AG04450 (cell line): ENCODE measurements at regions not wholly inside any gene's neighbourhood (a gene's known extent, or its start where the extent isn't known, plus 50 kb on each side); places are given as distances from the start of the nearest gene placed in this dataset.
"Not testable (repeated sequence)": the region's sequence is repeated elsewhere in the genome, so short reads cannot be mapped to it uniquely, and the experiment has no call there.

Source experiments
- CTCF ChIA-PET: fragments of 300-600, 350-600 bp; formaldehyde crosslinking; extraction: SDS; loops from one replicate; lab custom pipeline; 2022; ENCODE audit warnings: antibody characterized with exemption, inconsistent platforms; lab: Charles Lee
- POLR2A ChIA-PET: fragments of 350-600 bp; formaldehyde crosslinking; extraction: SDS; loops from one replicate; lab custom pipeline; 2021; ENCODE audit warnings: antibody characterized with exemption, inconsistent platforms; lab: Yijun Ruan, JAX
- DNase-seq: peaks from one replicate; pipeline ENCODE4 v3.0.0-alpha.2; 2011; ENCODE audit warnings: low read depth, low spot score
- H3K27ac ChIP-seq: one replicate; pipeline ENCODE4 v1.5.1; 2012; ENCODE audit warnings: low read depth, low read length, control low read depth
- H3K27me3 ChIP-seq: one replicate; pipeline ENCODE4 v1.6.0; 2012; ENCODE audit warnings: low read length; ENCODE audit not compliant: control insufficient read depth, insufficient read depth
- H3K4me3 ChIP-seq: 2 replicates; pipeline ENCODE4 v1.5.1; 2011; ENCODE audit warnings: mild to moderate bottlenecking, low read depth, low read length, control low read depth
- H3K9me3 ChIP-seq: 2 replicates; pipeline ENCODE4 v1.5.1; 2012; ENCODE audit warnings: low read length; ENCODE audit not compliant: control insufficient read depth, insufficient read depth
- CTCF ChIP-seq: IDR thresholded peaks from 2 replicates; pipeline ENCODE4 v1.5.1; 2011; ENCODE audit warnings: low read depth, low read length, control low read depth, inconsistent platforms

DNA sequence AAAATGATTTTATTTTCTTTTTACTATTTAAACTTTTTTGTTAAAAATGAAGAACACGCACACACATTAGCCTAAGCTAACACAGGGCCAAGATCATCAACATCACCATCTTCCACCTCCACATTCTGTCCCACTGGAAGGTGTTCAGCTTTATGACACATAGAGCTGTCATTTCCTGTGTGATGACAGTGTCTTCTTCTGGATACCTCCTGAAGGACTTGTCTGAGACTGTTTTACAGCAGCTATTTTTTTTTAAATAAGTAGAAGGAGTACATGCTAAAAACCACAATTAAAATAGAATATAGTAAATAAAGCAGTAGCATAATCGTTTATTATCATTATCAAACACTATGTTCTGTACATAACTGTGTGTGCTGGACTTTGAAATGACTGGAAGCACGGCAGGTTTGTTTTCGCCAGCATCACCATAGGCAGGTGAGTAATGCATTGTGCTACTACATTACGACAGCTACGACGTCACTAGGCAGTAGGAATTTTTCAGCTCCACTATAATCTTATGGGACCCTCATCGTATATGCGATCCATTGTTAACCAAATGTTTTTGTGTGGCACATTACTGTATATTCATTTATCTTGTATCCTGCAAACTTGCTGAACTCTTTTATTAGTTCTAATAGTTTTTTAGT lies 72.8 kb downstream of the KLF15 start:
- DNase-seq, result no peak
- peaks cover 7% of the 10 kb centered on the region for H3K27me3 ChIP-seq
- ChIA-PET CTCF (interaction anchor here (0.6 to 1.8 kb wide), 4 partner anchors 17 to 151 kb away, joined by 3 to 11 read pairs (median 4); no protein-coding TSS in a partner anchor), POLR2A (no interaction called here)
- H3K9me3 ChIP-seq, result no peaks in the 10 kb centered on the region; the same call in 1 of the 2 replicates
- H3K4me3 ChIP-seq, result no peak overlapping the region
- no peak for TF ChIP-seq CTCF
- no peak overlapping the region for H3K27ac ChIP-seq

- CTCF ChIA-PET, result interaction anchor here (0.8 to 1.7 kb wide), 2 partner anchors 16 to 150 kb away, joined by 3 to 4 read pairs; no protein-coding TSS in a partner anchor
- H3K27me3 ChIP-seq, POLR2A ChIA-PET, DNase-seq, H3K9me3 ChIP-seq, H3K27ac ChIP-seq, H3K4me3 ChIP-seq: not testable (repeated sequence)
Observed at GRCh38 chr3:126283651-126284050, 73.6 kb downstream of the KLF15 start.

DNA sequence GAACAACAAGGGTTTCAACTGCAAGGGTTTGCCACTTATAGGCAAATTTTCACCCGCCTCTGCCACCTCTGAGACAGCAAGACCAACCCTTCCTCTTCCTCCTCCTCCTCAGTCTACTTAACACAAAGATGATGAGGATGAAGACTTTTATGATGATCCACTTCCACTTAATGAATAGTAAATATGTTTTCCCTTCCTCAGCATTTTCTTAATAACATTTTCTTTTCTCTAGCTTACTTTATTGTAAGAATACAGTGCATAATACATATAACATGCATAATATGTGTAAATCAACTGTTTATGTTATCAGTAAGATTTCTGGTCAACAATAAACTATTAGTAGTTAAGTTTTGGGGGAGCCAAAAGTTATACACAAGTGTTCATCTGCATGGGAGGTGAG lies 77.4 kb downstream of the KLF15 start:
- TF ChIP-seq CTCF, result no peak
- H3K27ac ChIP-seq, result no peak overlapping the region
- H3K9me3 ChIP-seq, result no peaks in the 10 kb centered on the region
- POLR2A ChIA-PET, result no interaction called here
- DNase-seq, result no peak
- CTCF ChIA-PET, result no interaction called here
- no peaks in the 10 kb centered on the region for H3K27me3 ChIP-seq
- H3K4me3 ChIP-seq, result no peak overlapping the region

DNA sequence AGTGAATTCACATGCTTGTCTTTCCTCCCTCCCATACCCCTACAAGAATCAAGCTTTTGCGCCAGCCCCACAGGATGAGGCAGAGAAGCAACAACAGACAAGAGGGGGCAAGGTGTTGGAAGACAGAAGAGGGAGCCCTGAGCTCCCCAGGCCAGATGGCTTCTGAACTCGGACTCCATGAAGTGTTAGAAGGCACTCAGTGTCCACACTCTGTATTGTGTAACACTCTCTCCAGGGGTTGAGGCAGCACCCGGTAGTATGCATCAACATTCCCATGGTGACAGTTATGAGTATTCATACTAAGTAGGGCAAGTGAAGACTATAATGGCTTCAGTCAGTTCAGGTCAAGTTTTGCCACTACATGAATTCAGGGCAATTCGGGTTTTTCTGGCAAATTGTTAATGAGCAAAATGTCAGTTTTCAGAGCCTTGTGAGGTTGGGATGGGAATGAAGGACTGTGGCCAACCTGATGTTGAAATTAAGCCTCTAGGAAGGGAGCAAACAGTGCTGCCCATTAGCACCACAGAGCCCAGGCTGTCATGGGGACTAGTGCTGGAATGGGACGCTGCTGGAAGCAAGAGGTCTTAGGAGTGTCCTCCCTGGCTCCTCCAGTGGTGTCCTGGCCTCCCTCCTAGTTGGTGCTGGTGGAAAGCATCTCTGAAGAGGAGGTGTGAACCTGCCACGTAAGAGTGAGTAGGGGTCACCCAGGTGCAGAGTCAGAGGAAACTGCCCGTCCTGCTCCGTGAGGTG lies 79.4 kb downstream of the KLF15 start:
- Histone ChIP-seq H3K4me3 (no peak overlapping the region), H3K9me3 (no peaks in the 10 kb centered on the region), H3K27me3 (no peaks in the 10 kb centered on the region), H3K27ac (no peak overlapping the region)
- DNase-seq, result no peak
- ChIA-PET POLR2A (no interaction called here), CTCF (no interaction called here)
- TF ChIP-seq CTCF, result no peak

DNA sequence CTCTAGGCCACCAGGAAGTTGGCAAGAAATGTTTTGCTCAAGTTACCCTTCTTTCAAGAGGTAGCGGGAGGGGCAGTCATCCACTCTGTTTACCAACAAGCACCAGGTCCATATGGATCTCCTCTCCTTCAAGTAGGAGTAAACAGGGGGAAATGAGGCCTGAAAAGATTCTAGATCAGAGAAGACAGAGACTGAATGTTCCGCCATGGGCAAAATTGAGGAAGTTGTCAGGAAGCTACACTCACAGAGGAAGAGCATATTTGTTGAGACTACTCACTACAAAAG lies 81.6 kb downstream of the KLF15 start:
- Histone ChIP-seq H3K27ac (no peak overlapping the region), H3K4me3 (no peak overlapping the region), H3K9me3 (no peaks in the 10 kb centered on the region), H3K27me3 (no peaks in the 10 kb centered on the region)
- TF ChIP-seq CTCF, result no peak
- ChIA-PET CTCF (no interaction called here), POLR2A (no interaction called here)
- no peak for DNase-seq
